GM18951 (cell line): ENCODE measurements at regions not wholly inside any gene's neighbourhood (a gene's known extent, or its start where the extent isn't known, plus 50 kb on each side); places are given as distances from the start of the nearest gene placed in this dataset.

Experiments used
- POLR2A ChIP-seq: IDR thresholded peaks from 4 replicates; pipeline ENCODE4 v1.6.1; 2011; ENCODE audit warnings: mild to moderate bottlenecking; ENCODE audit not compliant: insufficient read length, insufficient read depth; ENCODE audit errors: extremely low read depth
- in situ Hi-C: fragments of 300-500 bp; cut with MboI; formaldehyde crosslinking; loops from one replicate; pipeline ENCODE4 v1.12.0; 2022; ENCODE audit warnings: low sequenced_read_pairs, mixed read lengths, inconsistent platforms; ENCODE audit not compliant: unreplicated experiment

- no peak for TF ChIP-seq POLR2A
- in situ Hi-C loops, result no loop called here
These were observed 328.6 kb downstream of the SUCLA2 start for GRCh38 chr13:47672245-47673008.

DNA sequence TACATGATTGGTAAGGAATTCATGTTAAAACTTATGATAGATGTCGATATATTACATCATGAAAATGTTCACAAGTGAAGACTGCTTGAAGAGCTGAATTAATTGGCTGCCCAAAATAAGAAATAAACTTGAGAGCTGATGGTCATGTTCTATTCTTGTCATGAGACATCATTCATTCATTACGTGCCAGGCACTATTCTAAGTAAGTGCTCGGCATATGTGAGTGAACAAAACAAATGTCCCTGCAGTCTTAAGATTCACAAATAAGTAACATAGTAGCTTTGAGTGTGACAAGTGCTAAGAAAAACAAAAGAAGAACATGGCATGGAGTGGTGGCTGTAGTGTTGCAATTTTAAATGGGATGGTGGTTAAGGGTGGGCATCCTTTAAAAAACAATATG lies 329.3 kb downstream of the SUCLA2 start:
- in situ Hi-C loops, result no loop called here
- no peak for TF ChIP-seq POLR2A

- in situ Hi-C loops, result no loop called here
- TF ChIP-seq POLR2A, result no peak
These were observed 336.0 kb downstream of the SUCLA2 start for GRCh38 chr13:47665043-47665442.

- TF ChIP-seq POLR2A, result no peak
- in situ Hi-C loops, result no loop called here
These were observed 340.0 kb downstream of the SUCLA2 start for GRCh38 chr13:47661076-47661475.

GRCh38 chr13:47656651-47657050 lies 344.4 kb downstream of the SUCLA2 start:
- in situ Hi-C loops, result no loop called here
- TF ChIP-seq POLR2A, result no peak

DNA sequence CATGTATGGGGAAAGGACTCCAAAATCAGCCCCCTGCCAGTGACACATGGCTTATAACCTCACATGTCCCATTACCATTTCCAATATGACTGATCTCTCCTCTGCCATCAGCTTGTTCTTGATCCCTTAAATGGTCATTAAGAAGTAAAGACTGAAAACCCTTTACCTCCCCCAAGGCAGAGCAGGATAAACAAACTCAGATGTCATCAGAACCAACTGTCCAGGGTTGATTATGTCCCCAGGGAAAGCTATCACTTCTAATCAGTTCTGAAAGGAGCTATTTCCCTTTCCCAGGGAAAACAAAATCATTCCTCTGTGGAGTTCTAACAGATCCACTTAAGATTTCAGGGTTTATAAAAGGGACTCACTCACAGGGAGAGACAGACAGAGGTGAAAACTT lies 350.9 kb downstream of the SUCLA2 start:
- TF ChIP-seq POLR2A, result no peak
- in situ Hi-C loops, result no loop called here

DNA sequence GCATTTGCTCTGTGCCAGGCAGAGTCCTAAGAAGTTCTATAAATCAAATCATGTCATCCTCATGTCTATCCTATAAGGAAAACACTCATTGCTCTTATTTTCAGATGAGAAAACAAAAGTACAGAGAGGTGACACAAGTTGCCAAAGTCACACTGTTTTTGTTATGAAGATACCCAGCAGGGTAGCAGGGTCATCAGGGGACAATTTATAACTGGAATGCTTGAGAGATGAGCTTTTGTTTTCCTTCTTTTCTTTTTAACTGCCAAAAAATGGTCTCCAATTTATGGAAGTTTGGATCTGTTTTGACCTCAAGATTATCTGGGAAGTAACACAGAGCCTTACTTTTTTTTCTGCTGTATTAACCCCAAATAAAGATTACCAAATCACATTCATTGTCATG lies 354.1 kb downstream of the SUCLA2 start:
- no peak for TF ChIP-seq POLR2A
- in situ Hi-C loops, result no loop called here

GRCh38 chr13:47646298-47646697 lies 354.8 kb downstream of the SUCLA2 start:
- no peak for TF ChIP-seq POLR2A
- in situ Hi-C loops, result no loop called here

GRCh38 chr13:47639738-47640447 lies 361.2 kb downstream of the SUCLA2 start:
- no peak for TF ChIP-seq POLR2A
- in situ Hi-C loops, result no loop called here

DNA sequence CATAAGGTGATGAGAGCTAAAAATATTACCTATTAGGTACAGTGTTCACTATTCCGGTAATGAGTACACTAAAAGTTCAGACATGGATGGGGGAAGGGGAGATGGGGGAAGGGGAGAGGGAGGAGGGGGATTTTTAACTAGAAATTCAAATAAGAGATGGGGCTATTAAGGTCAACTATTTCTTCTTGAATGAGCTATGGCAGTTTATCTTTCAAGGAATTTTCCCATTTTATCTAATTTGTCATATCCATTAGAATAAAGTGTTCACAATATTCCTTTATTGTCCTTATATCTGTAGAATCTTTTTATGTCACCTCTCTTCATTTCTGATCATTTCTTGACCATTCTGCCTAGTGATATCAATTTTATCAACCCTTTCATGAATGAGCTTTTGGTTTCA lies 362.4 kb downstream of the SUCLA2 start:
- no peak for TF ChIP-seq POLR2A

GRCh38 chr13:47632311-47632710 lies 368.8 kb downstream of the SUCLA2 start:
- TF ChIP-seq POLR2A, result no peak
- in situ Hi-C loops, result no loop called here

More for the DNA sequence above, 362.4 kb downstream of the SUCLA2 start:
- in situ Hi-C loops, result no loop called here

GRCh38 chr13:47628666-47629065 lies 372.4 kb downstream of the SUCLA2 start:
- TF ChIP-seq POLR2A, result no peak
- in situ Hi-C loops, result no loop called here

- in situ Hi-C loops, result no loop called here
- TF ChIP-seq POLR2A, result no peak
These were observed 377.2 kb downstream of the SUCLA2 start for GRCh38 chr13:47623862-47624261.

- in situ Hi-C loops, result no loop called here
- no peak for TF ChIP-seq POLR2A
These were observed 379.1 kb downstream of the SUCLA2 start for GRCh38 chr13:47621931-47622330.
